Keratinocyte (primary cell): ENCODE measurements at regions not wholly inside any gene's neighbourhood (a gene's known extent, or its start where the extent isn't known, plus 50 kb on each side); places are given as distances from the start of the nearest gene placed in this dataset.

Source experiments
- DNase-seq: peaks from one replicate; pipeline ENCODE4 v3.0.0-alpha.2; 2011; ENCODE audit warnings: low read depth, missing footprints, low spot score
- FAIRE-seq: peaks from 2 replicates; lab custom pipeline; 2011; peaks lifted over from hg19 to GRCh38; lab: Jason Lieb, UNC
- H2AFZ ChIP-seq: 2 replicates; pipeline ENCODE4 v1.6.0; 2012; ENCODE audit warnings: low read length, control low read depth, inconsistent platforms; ENCODE audit not compliant: control insufficient read depth
- H3K27ac ChIP-seq: 2 replicates; pipeline ENCODE4 v1.5.1; 2011; ENCODE audit warnings: low read length; ENCODE audit not compliant: control insufficient read depth, insufficient read depth
- H3K27me3 ChIP-seq: 3 replicates; pipeline ENCODE4 v1.6.0; 2011; ENCODE audit warnings: low read length; ENCODE audit not compliant: control insufficient read depth, insufficient read depth; ENCODE audit errors: extremely low read depth
- H3K36me3 ChIP-seq, 2 experiments: 2 replicates in 1 of 2; 3 replicates in 1 of 2; pipeline ENCODE4 v1.5.1; 2011; ENCODE audit warnings: low read length in 2 of 2, mild to moderate bottlenecking in 1 of 2; ENCODE audit not compliant: control insufficient read depth in 2 of 2, insufficient read depth in 2 of 2; ENCODE audit errors: extremely low read depth in 1 of 2
- H3K4me1 ChIP-seq: 3 replicates; pipeline ENCODE4 v1.5.1; 2011; ENCODE audit warnings: low read length; ENCODE audit not compliant: control insufficient read depth, insufficient read depth; ENCODE audit errors: extremely low read depth
- H3K4me2 ChIP-seq: 3 replicates; pipeline ENCODE4 v1.6.0; 2011; ENCODE audit warnings: low read depth, low read length; ENCODE audit not compliant: control insufficient read depth, insufficient read depth; ENCODE audit errors: extremely low read depth
- H3K4me3 ChIP-seq, 3 experiments: fragments of 200-600 bp in 1 of 3; sonication (generic) in 1 of 3; 2 replicates in 2 of 3; 3 replicates in 1 of 3; pipeline ENCODE4 v1.5.1; 2011 to 2016; ENCODE audit warnings: low read length in 3 of 3, mild to moderate bottlenecking in 3 of 3, control low read depth in 2 of 3, inconsistent platforms in 1 of 3, low read depth in 1 of 3, mixed read lengths in 1 of 3, mixed run types in 1 of 3, moderate library complexity in 1 of 3; ENCODE audit not compliant: control insufficient read depth in 2 of 3, insufficient read depth in 2 of 3; ENCODE audit errors: extremely low read depth in 1 of 3
- H3K79me2 ChIP-seq: 2 replicates; pipeline ENCODE4 v1.6.0; 2012; ENCODE audit warnings: low read length; ENCODE audit not compliant: control insufficient read depth, insufficient read depth
- H3K9ac ChIP-seq: 3 replicates; pipeline ENCODE4 v1.6.0; 2011; ENCODE audit warnings: low read length; ENCODE audit not compliant: control insufficient read depth, insufficient read depth; ENCODE audit errors: extremely low read depth
- H3K9me1 ChIP-seq: 3 replicates; pipeline ENCODE4 v1.6.0; 2011; ENCODE audit warnings: low read length; ENCODE audit not compliant: control insufficient read depth, insufficient read depth; ENCODE audit errors: extremely low read depth
- H3K9me3 ChIP-seq: 2 replicates; pipeline ENCODE4 v1.5.1; 2012; ENCODE audit warnings: low read depth, low read length; ENCODE audit not compliant: control insufficient read depth
- H4K20me1 ChIP-seq: 3 replicates; pipeline ENCODE4 v1.6.0; 2011; ENCODE audit warnings: low read length; ENCODE audit not compliant: control insufficient read depth, insufficient read depth; ENCODE audit errors: extremely low read depth
- CTCF ChIP-seq, 3 experiments: IDR thresholded peaks in 1 of 3; conservative IDR thresholded peaks in 1 of 3; optimal IDR thresholded peaks in 1 of 3; 2 replicates in 2 of 3; 3 replicates in 1 of 3; pipeline versions ENCODE3 to v1.5.1; 2011; ENCODE audit warnings: low read length in 3 of 3, mild to moderate bottlenecking in 3 of 3, moderate library complexity in 2 of 3, control low read depth in 1 of 3, inconsistent platforms in 1 of 3; ENCODE audit not compliant: insufficient read depth in 2 of 3; ENCODE audit errors: extremely low read depth in 1 of 3
- EZH2 ChIP-seq: IDR thresholded peaks from one replicate; pipeline ENCODE4 v1.6.1; 2012; ENCODE audit warnings: inconsistent platforms, mild to moderate bottlenecking, low read length, moderate library complexity
- dilution Hi-C: fragments of 300-500 bp; cut with MboI; formaldehyde crosslinking; loops from one replicate; pipeline ENCODE4 v1.7.0; 2020; ENCODE audit warnings: low sequenced_read_pairs; ENCODE audit not compliant: extremely low pct_ligation_motif_present

- no peak overlapping the region for H2AFZ ChIP-seq
- no peaks in the 10 kb centered on the region for H3K27me3 ChIP-seq
- dilution Hi-C loops: no loop called here
- H3K79me2 ChIP-seq: no peaks in the 10 kb centered on the region
- H3K4me1 ChIP-seq: no peaks in the 10 kb centered on the region
- no peak overlapping the region for H3K27ac ChIP-seq
- H3K9ac ChIP-seq: no peak overlapping the region
- H3K4me2 ChIP-seq: no peak overlapping the region
- TF ChIP-seq CTCF (optimal IDR thresholded peaks at IDR 0.05 in 1 of 3, IDR thresholded peaks at IDR 0.05 in 1 of 3, conservative IDR thresholded peaks at IDR 0.05 in 1 of 3; ENCODE audit: extremely low read depth in 1 of 3, insufficient read depth in 2 of 3, low read length in 3 of 3): no peak
- TF ChIP-seq EZH2: no peak
- H4K20me1 ChIP-seq: no peaks in the 10 kb centered on the region
- no peaks in the 10 kb centered on the region for H3K36me3 ChIP-seq
- no peak for FAIRE-seq
- no peaks in the 10 kb centered on the region for H3K9me3 ChIP-seq
- DNase-seq: no peak
- no peaks in the 10 kb centered on the region for H3K9me1 ChIP-seq
- no peak overlapping the region for H3K4me3 ChIP-seq
Observed at GRCh38 chr13:62126400-62126799, 710.8 kb upstream of the PCDH20 start.

GRCh38 chr13:62125451-62125850 is 709.8 kb upstream of the PCDH20 start:
- no peaks in the 10 kb centered on the region for H3K27me3 ChIP-seq
- no peaks in the 10 kb centered on the region for H3K4me1 ChIP-seq
- no peak for FAIRE-seq
- no peak for DNase-seq
- no peaks in the 10 kb centered on the region for H3K36me3 ChIP-seq
- H3K27ac ChIP-seq: no peak overlapping the region
- H3K4me3 ChIP-seq: no peak overlapping the region
- H3K79me2 ChIP-seq: no peaks in the 10 kb centered on the region
- no peak overlapping the region for H3K4me2 ChIP-seq
- H2AFZ ChIP-seq: no peak overlapping the region
- H4K20me1 ChIP-seq: no peaks in the 10 kb centered on the region
- dilution Hi-C loops: no loop called here
- H3K9ac ChIP-seq: no peak overlapping the region
- H3K9me1 ChIP-seq: no peaks in the 10 kb centered on the region
- TF ChIP-seq CTCF (optimal IDR thresholded peaks at IDR 0.05 in 1 of 3, IDR thresholded peaks at IDR 0.05 in 1 of 3, conservative IDR thresholded peaks at IDR 0.05 in 1 of 3; ENCODE audit: extremely low read depth in 1 of 3, insufficient read depth in 2 of 3, low read length in 3 of 3) (no peak), EZH2 (no peak)
- no peaks in the 10 kb centered on the region for H3K9me3 ChIP-seq
